ENCODE measurements at regions not wholly inside any gene's neighbourhood (a gene's known extent, or its start where the extent isn't known, plus 50 kb on each side); places are given as distances from the start of the nearest gene placed in this dataset.

DNA sequence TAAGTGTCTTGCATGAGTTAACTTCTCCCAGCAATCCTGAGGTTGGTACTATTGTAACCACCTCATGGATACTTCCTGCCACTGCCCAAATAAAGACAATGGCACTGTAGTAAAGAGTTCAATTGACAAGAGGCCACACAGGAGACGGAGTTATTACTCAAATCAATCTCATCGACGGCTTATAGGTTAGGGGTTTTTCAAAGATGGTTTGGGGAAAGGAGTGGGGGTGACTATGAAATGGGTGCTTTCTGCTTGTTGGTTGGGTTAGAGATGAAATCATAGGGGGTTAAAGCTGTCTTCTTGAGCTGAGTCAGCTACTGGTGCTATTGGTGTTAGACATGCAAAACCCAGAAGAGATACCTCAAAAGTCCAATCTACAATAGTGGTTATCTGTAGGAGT is 1258.0 kb upstream of the ZEB2 start:
- H3K36me3 ChIP-seq (ENCODE audit: control insufficient read depth in 2 of 3, insufficient read depth in 3 of 3, low read length in 3 of 3): no peaks in the 10 kb centered on the region
- no peak overlapping the region for H3K27ac ChIP-seq (ENCODE audit: low read depth in 2 of 2, low read length in 2 of 2)
- intact Hi-C loops (cut with DNase I): no loop called here
- no peaks in the 10 kb centered on the region for H3K9me3 ChIP-seq (ENCODE audit: control insufficient read depth in 2 of 3, insufficient read depth in 1 of 3, low read length in 3 of 3)
- H3K9ac ChIP-seq (ENCODE audit: low read length in 3 of 3): no peak overlapping the region
- DNase-seq: no peak
- no peak for FAIRE-seq
- TF ChIP-seq, protein P1, sequence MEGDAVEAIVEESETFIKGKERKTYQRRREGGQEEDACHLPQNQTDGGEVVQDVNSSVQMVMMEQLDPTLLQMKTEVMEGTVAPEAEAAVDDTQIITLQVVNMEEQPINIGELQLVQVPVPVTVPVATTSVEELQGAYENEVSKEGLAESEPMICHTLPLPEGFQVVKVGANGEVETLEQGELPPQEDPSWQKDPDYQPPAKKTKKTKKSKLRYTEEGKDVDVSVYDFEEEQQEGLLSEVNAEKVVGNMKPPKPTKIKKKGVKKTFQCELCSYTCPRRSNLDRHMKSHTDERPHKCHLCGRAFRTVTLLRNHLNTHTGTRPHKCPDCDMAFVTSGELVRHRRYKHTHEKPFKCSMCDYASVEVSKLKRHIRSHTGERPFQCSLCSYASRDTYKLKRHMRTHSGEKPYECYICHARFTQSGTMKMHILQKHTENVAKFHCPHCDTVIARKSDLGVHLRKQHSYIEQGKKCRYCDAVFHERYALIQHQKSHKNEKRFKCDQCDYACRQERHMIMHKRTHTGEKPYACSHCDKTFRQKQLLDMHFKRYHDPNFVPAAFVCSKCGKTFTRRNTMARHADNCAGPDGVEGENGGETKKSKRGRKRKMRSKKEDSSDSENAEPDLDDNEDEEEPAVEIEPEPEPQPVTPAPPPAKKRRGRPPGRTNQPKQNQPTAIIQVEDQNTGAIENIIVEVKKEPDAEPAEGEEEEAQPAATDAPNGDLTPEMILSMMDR (IDR thresholded peaks at IDR 0.05; ENCODE audit: borderline replicate concordance, extremely low read depth, insufficient read depth): no peak
- no peak overlapping the region for H3K4me3 ChIP-seq (ENCODE audit: low read length in 3 of 3)
- H3K4me1 ChIP-seq (ENCODE audit: control insufficient read depth in 2 of 3, insufficient read depth in 2 of 3, low read depth in 1 of 3, low read length in 3 of 3): no peaks in the 10 kb centered on the region
- no peaks in the 10 kb centered on the region for H3K27me3 ChIP-seq (ENCODE audit: control insufficient read depth, insufficient read depth, low read length)

DNA sequence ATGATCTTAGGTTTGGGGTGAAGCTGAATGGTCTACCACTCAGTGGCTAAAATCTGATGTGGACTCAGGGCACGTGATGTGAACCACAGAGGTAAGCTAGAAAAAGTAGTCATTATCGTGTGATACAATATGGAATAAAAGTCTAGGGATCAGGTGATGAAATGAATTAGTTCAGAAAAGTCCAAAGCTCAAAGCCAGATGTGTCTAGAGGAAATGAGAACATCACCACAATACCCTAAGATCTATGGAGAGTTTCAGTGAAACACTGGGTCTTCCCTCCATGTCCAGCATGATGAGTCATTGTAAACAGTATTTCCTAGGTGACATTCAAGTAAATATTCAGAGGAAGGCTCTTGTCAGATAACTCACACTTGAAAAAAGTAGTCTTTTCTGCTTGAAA is 1257.4 kb upstream of the ZEB2 start:
- FAIRE-seq: no peak
- no peak overlapping the region for H3K4me3 ChIP-seq (ENCODE audit: low read length in 3 of 3)
- H3K27me3 ChIP-seq (ENCODE audit: control insufficient read depth, insufficient read depth, low read length): no peaks in the 10 kb centered on the region
- no peak overlapping the region for H3K9ac ChIP-seq (ENCODE audit: low read length in 3 of 3)
- H3K36me3 ChIP-seq (ENCODE audit: control insufficient read depth in 2 of 3, insufficient read depth in 3 of 3, low read length in 3 of 3): no peaks in the 10 kb centered on the region
- intact Hi-C loops (cut with DNase I): no loop called here
- DNase-seq: no peak
- no peaks in the 10 kb centered on the region for H3K9me3 ChIP-seq (ENCODE audit: control insufficient read depth in 2 of 3, insufficient read depth in 1 of 3, low read length in 3 of 3)
- H3K4me1 ChIP-seq (ENCODE audit: control insufficient read depth in 2 of 3, insufficient read depth in 2 of 3, low read depth in 1 of 3, low read length in 3 of 3): no peaks in the 10 kb centered on the region
- H3K27ac ChIP-seq (ENCODE audit: low read depth in 2 of 2, low read length in 2 of 2): no peak overlapping the region
- TF ChIP-seq, protein P1 (IDR thresholded peaks at IDR 0.05; ENCODE audit: borderline replicate concordance, extremely low read depth, insufficient read depth): no peak

DNA sequence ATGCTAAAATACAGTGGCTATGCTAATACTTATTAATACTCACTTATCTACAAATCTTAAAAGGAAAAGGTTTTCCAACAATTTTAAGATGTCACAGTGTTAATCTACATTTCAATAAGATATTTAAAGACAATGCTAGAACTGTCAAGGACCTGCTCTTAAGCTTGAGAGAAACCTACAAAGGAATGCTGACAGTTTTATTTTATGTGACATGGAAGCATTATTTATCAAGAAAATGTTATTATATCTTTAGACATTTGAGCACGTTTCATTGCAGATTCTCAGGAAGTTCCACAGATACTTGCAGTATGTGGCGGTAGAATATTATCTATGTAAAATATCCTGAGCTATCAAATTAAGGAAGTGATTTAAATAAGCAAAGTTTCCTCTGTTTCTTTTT is 1255.7 kb upstream of the ZEB2 start:
- no peaks in the 10 kb centered on the region for H3K4me1 ChIP-seq (ENCODE audit: control insufficient read depth in 2 of 3, insufficient read depth in 2 of 3, low read depth in 1 of 3, low read length in 3 of 3)
- H3K36me3 ChIP-seq (ENCODE audit: control insufficient read depth in 2 of 3, insufficient read depth in 3 of 3, low read length in 3 of 3): no peaks in the 10 kb centered on the region

DNA sequence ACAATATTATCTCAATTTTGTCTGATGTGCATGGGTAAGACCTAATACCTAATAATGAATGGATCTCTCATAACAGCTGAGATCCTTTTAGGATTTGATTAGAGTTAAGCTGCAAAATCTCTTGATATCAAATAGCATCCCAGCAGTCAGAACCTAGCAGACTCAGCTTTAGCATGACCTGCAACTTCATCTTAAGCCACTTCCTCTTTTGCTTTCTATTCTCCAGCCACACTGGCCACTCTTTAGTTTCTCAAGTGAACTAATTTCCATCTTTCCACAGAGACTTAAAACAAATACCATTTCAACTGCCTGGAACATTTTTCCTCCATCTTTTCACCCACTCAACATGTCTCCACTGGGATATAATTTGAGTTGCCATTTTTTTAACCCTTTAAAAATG is 1251.6 kb upstream of the ZEB2 start:
- intact Hi-C loops (cut with DNase I): no loop called here
- DNase-seq (no peak), FAIRE-seq (no peak)
- no peak overlapping the region for H3K4me3 ChIP-seq (ENCODE audit: low read length in 3 of 3)
- H3K9ac ChIP-seq (ENCODE audit: low read length in 3 of 3): no peak overlapping the region
- H3K36me3 ChIP-seq (ENCODE audit: control insufficient read depth in 2 of 3, insufficient read depth in 3 of 3, low read length in 3 of 3): no peaks in the 10 kb centered on the region
- H3K4me1 ChIP-seq (ENCODE audit: control insufficient read depth in 2 of 3, insufficient read depth in 2 of 3, low read depth in 1 of 3, low read length in 3 of 3): no peaks in the 10 kb centered on the region
- TF ChIP-seq, protein P1 (IDR thresholded peaks at IDR 0.05; ENCODE audit: borderline replicate concordance, extremely low read depth, insufficient read depth): no peak
- H3K27ac ChIP-seq (ENCODE audit: low read depth in 2 of 2, low read length in 2 of 2): no peak overlapping the region
- H3K9me3 ChIP-seq (ENCODE audit: control insufficient read depth in 2 of 3, insufficient read depth in 1 of 3, low read length in 3 of 3): no peaks in the 10 kb centered on the region
- H3K27me3 ChIP-seq (ENCODE audit: control insufficient read depth, insufficient read depth, low read length): no peaks in the 10 kb centered on the region

More for the DNA sequence above, 1255.7 kb upstream of the ZEB2 start:
- DNase-seq (no peak), FAIRE-seq (no peak)
- intact Hi-C loops (cut with DNase I): no loop called here
- Histone ChIP-seq H3K9ac (ENCODE audit: low read length in 3 of 3) (no peak overlapping the region), H3K4me3 (ENCODE audit: low read length in 3 of 3) (no peak overlapping the region), H3K27ac (ENCODE audit: low read depth in 2 of 2, low read length in 2 of 2) (no peak overlapping the region), H3K27me3 (ENCODE audit: control insufficient read depth, insufficient read depth, low read length) (no peaks in the 10 kb centered on the region), H3K9me3 (ENCODE audit: control insufficient read depth in 2 of 3, insufficient read depth in 1 of 3, low read length in 3 of 3) (no peaks in the 10 kb centered on the region)
- TF ChIP-seq, protein P1 (IDR thresholded peaks at IDR 0.05; ENCODE audit: borderline replicate concordance, extremely low read depth, insufficient read depth): no peak

Data from kidney (tissue), 13 donors.